Hepatocyte (in vitro differentiated cells): ENCODE measurements at regions not wholly inside any gene's neighbourhood (a gene's known extent, or its start where the extent isn't known, plus 50 kb on each side); places are given as distances from the start of the nearest gene placed in this dataset.

Source experiments
- DNase-seq: peaks from one replicate; pipeline ENCODE4 v3.0.0-alpha.2; 2016; ENCODE audit warnings: low spot score
- H2AFZ ChIP-seq: fragments of 200-600 bp; sonication (generic); 2 replicates; pipeline ENCODE4 v1.6.0; 2016; ENCODE audit warnings: antibody characterized with exemption, mild to moderate bottlenecking
- H3K27ac ChIP-seq: fragments of 200-600 bp; sonication (generic); 2 replicates; pipeline ENCODE4 v1.5.1; 2016; ENCODE audit warnings: mild to moderate bottlenecking
- H3K27me3 ChIP-seq: fragments of 200-600 bp; sonication (generic); 2 replicates; pipeline ENCODE4 v1.6.1; 2016
- H3K36me3 ChIP-seq: fragments of 200-600 bp; sonication (generic); replicated peaks from 2 replicates; pipeline ENCODE4 v1.5.1; 2016; ENCODE audit warnings: low read depth; ENCODE audit not compliant: insufficient read depth
- H3K4me1 ChIP-seq: fragments of 200-600 bp; sonication (generic); 2 replicates; pipeline ENCODE4 v1.5.1; 2016; ENCODE audit warnings: mild to moderate bottlenecking, moderate library complexity; ENCODE audit not compliant: insufficient read depth
- H3K4me2 ChIP-seq: fragments of 200-600 bp; sonication (generic); 2 replicates; pipeline ENCODE4 v1.6.0; 2016
- H3K4me3 ChIP-seq: fragments of 200-600 bp; sonication (generic); 2 replicates; pipeline ENCODE4 v1.5.1; 2016; ENCODE audit warnings: mild to moderate bottlenecking
- H3K79me2 ChIP-seq: fragments of 200-600 bp; sonication (generic); 2 replicates; pipeline ENCODE4 v1.6.0; 2017; ENCODE audit warnings: mild to moderate bottlenecking
- H3K9me2 ChIP-seq: fragments of 200-600 bp; sonication (generic); replicated peaks from 2 replicates; pipeline ENCODE4 v1.6.0; 2017; ENCODE audit warnings: mild to moderate bottlenecking; ENCODE audit not compliant: insufficient read depth
- H3K9me3 ChIP-seq: fragments of 200-600 bp; sonication (generic); 2 replicates; pipeline ENCODE4 v1.5.1; 2016; ENCODE audit warnings: low read depth, mild to moderate bottlenecking
- H4K20me1 ChIP-seq: fragments of 200-600 bp; sonication (generic); 2 replicates; pipeline ENCODE4 v1.6.0; 2016; ENCODE audit warnings: mild to moderate bottlenecking; ENCODE audit not compliant: insufficient read depth, poor library complexity, severe bottlenecking
- EZH2 ChIP-seq: fragments of 200-600 bp; sonication (generic); IDR thresholded peaks from 2 replicates; pipeline ENCODE4 v1.6.1; 2016; ENCODE audit warnings: antibody characterized with exemption, mild to moderate bottlenecking, borderline replicate concordance
- EZH2phosphoT487 ChIP-seq: fragments of 200-600 bp; sonication (generic); IDR thresholded peaks from one replicate; pipeline ENCODE4 v1.6.1; 2018; ENCODE audit warnings: antibody characterized with exemption, mild to moderate bottlenecking, low read depth, moderate library complexity; ENCODE audit not compliant: unreplicated experiment, severe bottlenecking
- WGBS: methylation state at CpG from one replicate; pipeline ENCODE4 v1.1.6; 2016; ENCODE audit warnings: low lambda C conversion rate; ENCODE audit errors: missing lambda C conversion rate; 5-methylcytosine and 5-hydroxymethylcytosine counted together
- TF ChIP-seq, protein P1 (sequence below): fragments of 200-600 bp; sonication (generic); IDR thresholded peaks from 2 replicates; pipeline ENCODE4 v1.5.1; 2016; ENCODE audit warnings: antibody characterized with exemption, mild to moderate bottlenecking; ENCODE audit not compliant: poor library complexity

DNA sequence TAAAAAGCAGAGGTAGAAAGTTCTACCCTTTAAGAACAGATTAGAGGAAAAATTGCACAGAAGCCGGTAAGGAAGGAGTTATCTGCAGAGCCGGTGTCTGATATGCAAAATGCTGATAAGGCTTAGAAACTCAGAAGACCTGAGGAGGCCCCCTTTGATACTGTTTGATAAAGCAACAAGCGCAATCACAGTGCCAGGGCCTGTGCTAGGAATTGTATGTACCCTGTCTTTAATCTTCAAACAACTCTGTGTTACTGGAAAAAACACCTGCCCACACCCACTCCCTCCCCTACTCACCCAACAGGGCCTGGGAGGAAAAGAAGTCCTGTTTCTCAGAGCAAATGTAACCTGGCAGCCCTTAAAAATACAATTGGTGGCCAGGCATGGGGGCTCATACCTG lies 112.7 kb upstream of the FUT8 start:
- Histone ChIP-seq H3K4me1 (peaks cover 32% of the 10 kb centered on the region), H3K27me3 (no peaks in the 10 kb centered on the region), H3K79me2 (no peaks in the 10 kb centered on the region), H3K4me2 (no peak overlapping the region), H3K27ac (peak overlapping the region; percentile 77), H3K36me3 (no peaks in the 10 kb centered on the region), H3K4me3 (no peak overlapping the region), H3K9me2 (no peaks in the 10 kb centered on the region), H2AFZ (no peak overlapping the region), H4K20me1 (no peaks in the 10 kb centered on the region), H3K9me3 (no peaks in the 10 kb centered on the region)
- 22% methylated on average over 3 of the region's 3 CpGs for WGBS
- TF ChIP-seq EZH2phosphoT487 (no peak), EZH2 (no peak)
- TF ChIP-seq, protein P1, sequence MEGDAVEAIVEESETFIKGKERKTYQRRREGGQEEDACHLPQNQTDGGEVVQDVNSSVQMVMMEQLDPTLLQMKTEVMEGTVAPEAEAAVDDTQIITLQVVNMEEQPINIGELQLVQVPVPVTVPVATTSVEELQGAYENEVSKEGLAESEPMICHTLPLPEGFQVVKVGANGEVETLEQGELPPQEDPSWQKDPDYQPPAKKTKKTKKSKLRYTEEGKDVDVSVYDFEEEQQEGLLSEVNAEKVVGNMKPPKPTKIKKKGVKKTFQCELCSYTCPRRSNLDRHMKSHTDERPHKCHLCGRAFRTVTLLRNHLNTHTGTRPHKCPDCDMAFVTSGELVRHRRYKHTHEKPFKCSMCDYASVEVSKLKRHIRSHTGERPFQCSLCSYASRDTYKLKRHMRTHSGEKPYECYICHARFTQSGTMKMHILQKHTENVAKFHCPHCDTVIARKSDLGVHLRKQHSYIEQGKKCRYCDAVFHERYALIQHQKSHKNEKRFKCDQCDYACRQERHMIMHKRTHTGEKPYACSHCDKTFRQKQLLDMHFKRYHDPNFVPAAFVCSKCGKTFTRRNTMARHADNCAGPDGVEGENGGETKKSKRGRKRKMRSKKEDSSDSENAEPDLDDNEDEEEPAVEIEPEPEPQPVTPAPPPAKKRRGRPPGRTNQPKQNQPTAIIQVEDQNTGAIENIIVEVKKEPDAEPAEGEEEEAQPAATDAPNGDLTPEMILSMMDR, result no peak
- DNase-seq, result no peak

DNA sequence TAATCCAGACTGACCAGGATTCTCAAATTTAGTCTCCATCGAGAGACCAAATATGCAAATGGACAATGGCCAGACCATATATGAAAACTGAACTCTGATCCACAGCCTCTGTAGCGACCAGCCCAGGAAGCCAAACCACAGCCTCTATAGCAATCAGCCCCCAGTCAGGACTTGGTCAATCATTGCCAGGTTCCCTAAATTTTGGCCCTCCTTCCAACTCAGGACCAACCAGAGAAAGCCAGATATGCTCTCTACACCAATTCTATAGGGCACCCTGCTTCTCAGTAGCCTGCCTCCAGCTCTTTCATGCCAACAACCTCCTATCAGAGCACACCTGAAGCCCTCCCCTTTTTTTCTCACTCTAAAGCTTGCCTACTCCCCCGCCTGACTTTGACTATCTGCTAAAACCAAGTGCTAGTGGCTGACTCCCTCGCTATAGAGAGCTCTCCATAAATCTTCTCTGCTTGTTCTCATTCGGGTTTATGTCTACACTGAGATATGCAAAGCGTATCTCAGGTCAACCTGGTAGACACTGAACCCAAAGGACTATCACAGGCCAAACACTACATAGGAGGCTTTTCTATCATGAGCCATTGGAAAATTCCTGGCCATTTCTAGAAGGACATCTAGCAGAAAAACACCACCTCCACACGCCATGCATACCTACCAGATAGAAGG lies 110.5 kb upstream of the FUT8 start:
- no peak overlapping the region for H2AFZ ChIP-seq

DNA sequence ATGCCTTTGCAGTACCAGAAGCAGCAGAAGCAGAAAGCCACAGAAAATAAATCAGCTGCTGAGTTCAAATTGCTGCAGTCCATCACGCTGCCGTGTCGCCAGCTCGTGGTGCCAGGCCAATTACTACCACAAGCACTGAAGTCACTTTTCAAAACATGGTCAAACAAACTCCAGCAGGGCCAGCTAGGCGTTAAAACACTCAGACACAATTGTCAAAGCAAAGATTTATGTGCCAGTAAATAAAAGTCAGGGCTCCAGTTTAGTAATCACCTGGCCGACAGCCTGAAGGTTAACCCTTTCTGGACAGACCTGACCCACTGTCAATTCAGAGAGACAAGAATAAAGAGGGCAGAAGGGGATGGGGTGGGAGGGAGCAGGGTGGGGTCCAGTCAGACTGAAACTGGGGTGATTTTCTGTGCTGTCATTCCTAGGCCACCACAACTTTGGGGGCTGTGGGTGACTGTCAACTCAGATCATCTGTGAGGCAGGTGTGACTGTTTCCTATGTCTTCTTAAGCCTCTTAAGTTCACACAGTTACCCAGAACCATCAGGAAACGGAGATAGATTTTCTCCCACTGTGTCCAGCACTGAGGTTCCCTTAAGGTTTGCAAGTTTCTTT lies 109.8 kb upstream of the FUT8 start:
- Histone ChIP-seq H3K79me2 (no peaks in the 10 kb centered on the region), H2AFZ (no peak overlapping the region), H3K36me3 (no peaks in the 10 kb centered on the region), H3K4me1 (peaks cover 32% of the 10 kb centered on the region), H3K4me3 (no peak overlapping the region), H3K9me2 (no peaks in the 10 kb centered on the region), H3K9me3 (no peaks in the 10 kb centered on the region), H4K20me1 (no peaks in the 10 kb centered on the region), H3K27me3 (no peaks in the 10 kb centered on the region), H3K27ac (peak overlapping the region; percentile 23), H3K4me2 (peak overlapping the region; percentile 36)
- DNase-seq, result no peak
- 54% methylated on average over 7 of the region's 7 CpGs for WGBS
- TF ChIP-seq, protein P1, result no peak
- no peak for TF ChIP-seq EZH2

More for the DNA sequence above, 110.5 kb upstream of the FUT8 start:
- no peaks in the 10 kb centered on the region for H3K9me2 ChIP-seq
- no peaks in the 10 kb centered on the region for H3K27me3 ChIP-seq
- no peaks in the 10 kb centered on the region for H3K9me3 ChIP-seq
- TF ChIP-seq EZH2 (no peak), EZH2phosphoT487 (no peak)
- TF ChIP-seq, protein P1, result no peak
- no peak overlapping the region for H3K4me2 ChIP-seq
- no peaks in the 10 kb centered on the region for H3K36me3 ChIP-seq
- H3K79me2 ChIP-seq, result no peaks in the 10 kb centered on the region
- H3K27ac ChIP-seq, result peak overlapping the region; percentile 23
- 74% methylated on average over 7 of the region's 7 CpGs for WGBS
- H3K4me3 ChIP-seq, result no peak overlapping the region
- DNase-seq, result no peak
- H3K4me1 ChIP-seq, result peaks cover 32% of the 10 kb centered on the region
- no peaks in the 10 kb centered on the region for H4K20me1 ChIP-seq
